Bronchial epithelial cell (primary cell): ENCODE measurements at regions not wholly inside any gene's neighbourhood (a gene's known extent, or its start where the extent isn't known, plus 50 kb on each side); places are given as distances from the start of the nearest gene placed in this dataset.

ENCODE experiments used
- DNase-seq: peaks from one replicate; pipeline ENCODE4 v3.0.0-alpha.2; 2010; ENCODE audit warnings: low read depth
- FAIRE-seq: peaks from 2 replicates; lab custom pipeline; 2011; peaks lifted over from hg19 to GRCh38; lab: Jason Lieb, UNC
- H3K27me3 ChIP-seq: 2 replicates; pipeline ENCODE4 v1.5.1; 2011; ENCODE audit warnings: low read length; ENCODE audit not compliant: control insufficient read depth, insufficient read depth
- H3K36me3 ChIP-seq: 2 replicates; pipeline ENCODE4 v1.5.1; 2011; ENCODE audit warnings: low read length; ENCODE audit not compliant: control insufficient read depth, insufficient read depth
- H3K4me3 ChIP-seq: 2 replicates; pipeline ENCODE4 v1.5.1; 2011; ENCODE audit warnings: mild to moderate bottlenecking, low read depth, low read length, control low read depth
- TF ChIP-seq, protein P1 (sequence below): IDR thresholded peaks from 2 replicates; pipeline ENCODE4 v1.5.1; 2011; ENCODE audit warnings: mild to moderate bottlenecking, moderate library complexity, low read length, control low read depth, inconsistent platforms; ENCODE audit not compliant: insufficient read depth, severe bottlenecking

DNA sequence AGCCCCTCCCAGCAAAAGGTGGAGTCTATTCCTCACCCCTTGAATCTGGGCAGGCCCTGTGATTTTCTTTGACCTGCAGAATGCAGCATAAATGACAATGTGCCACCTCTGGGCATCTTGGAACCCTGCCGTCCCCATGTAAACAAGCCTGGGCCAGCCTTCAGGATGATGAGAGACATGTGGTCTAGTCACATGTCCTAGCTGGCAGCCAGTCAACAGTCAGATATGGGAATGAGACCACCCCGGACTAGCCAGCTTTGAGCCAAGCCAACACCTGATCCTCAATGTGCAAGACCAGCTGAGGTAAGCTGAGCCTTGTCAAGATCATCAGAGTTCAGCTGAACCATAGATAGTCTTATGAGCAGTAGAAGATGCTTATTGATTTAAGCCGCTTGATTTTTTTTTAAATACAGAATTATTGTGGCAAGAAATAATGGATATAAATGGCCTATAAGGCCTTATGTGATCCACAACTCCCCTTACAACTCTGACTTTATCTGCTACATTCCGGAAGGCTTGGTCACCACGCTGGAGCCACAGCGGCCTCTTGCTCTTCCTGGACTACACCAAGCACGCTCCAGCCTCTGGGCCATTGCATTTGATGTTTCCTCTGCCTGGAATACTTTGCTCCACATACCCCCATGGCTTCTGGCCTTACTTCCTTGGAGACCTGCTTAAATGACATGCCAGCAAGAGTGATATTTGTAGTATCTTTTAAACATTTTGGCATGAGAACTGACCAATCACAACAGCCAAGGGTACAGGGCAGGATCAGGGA is 225.9 kb upstream of the SESN3 start:
- DNase-seq = peak; percentile 21
- TF ChIP-seq, protein P1, sequence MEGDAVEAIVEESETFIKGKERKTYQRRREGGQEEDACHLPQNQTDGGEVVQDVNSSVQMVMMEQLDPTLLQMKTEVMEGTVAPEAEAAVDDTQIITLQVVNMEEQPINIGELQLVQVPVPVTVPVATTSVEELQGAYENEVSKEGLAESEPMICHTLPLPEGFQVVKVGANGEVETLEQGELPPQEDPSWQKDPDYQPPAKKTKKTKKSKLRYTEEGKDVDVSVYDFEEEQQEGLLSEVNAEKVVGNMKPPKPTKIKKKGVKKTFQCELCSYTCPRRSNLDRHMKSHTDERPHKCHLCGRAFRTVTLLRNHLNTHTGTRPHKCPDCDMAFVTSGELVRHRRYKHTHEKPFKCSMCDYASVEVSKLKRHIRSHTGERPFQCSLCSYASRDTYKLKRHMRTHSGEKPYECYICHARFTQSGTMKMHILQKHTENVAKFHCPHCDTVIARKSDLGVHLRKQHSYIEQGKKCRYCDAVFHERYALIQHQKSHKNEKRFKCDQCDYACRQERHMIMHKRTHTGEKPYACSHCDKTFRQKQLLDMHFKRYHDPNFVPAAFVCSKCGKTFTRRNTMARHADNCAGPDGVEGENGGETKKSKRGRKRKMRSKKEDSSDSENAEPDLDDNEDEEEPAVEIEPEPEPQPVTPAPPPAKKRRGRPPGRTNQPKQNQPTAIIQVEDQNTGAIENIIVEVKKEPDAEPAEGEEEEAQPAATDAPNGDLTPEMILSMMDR = no peak
- no peaks in the 10 kb centered on the region for H3K27me3 ChIP-seq
- H3K4me3 ChIP-seq = no peak overlapping the region
- FAIRE-seq = peak; percentile 23
- no peaks in the 10 kb centered on the region for H3K36me3 ChIP-seq

DNA sequence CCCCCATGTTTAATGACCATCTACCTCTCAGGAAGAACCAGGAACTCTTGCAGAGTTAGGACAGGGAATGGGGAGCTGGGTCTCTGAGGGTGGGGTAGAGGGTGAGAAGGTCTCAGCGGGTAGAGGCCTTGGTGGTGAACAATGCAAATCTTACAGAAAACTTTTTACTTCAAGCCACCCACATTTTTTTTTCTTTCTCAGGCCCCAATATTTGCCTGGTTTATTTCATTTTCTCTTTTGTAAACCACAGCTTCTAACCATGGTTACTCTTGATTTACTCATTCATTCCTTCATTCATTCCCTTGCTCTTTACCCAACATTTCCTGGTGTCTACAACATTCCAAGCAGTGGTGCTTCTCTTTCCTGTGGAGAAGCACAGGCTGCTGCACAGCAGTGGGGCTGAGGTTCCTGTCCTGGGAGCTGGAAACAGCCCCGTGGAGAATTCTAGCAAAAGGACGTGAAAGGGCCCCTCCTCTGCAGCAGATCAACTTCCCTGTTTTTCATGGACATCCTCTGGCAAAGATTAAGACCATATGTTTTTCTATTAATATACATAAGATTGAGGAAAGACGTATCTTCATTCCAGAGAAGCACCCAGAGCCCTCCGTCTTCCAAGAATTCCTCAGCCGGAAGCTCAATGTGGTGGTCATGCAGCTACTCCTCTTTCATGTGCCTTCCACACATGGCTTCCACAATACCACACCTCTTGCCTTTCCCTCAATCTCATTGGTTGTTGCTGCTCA is 224.4 kb upstream of the SESN3 start:
- TF ChIP-seq, protein P1 = no peak
- DNase-seq = no peak
- Histone ChIP-seq H3K36me3 (no peaks in the 10 kb centered on the region), H3K27me3 (no peaks in the 10 kb centered on the region), H3K4me3 (no peak overlapping the region)
- FAIRE-seq = no peak

DNA sequence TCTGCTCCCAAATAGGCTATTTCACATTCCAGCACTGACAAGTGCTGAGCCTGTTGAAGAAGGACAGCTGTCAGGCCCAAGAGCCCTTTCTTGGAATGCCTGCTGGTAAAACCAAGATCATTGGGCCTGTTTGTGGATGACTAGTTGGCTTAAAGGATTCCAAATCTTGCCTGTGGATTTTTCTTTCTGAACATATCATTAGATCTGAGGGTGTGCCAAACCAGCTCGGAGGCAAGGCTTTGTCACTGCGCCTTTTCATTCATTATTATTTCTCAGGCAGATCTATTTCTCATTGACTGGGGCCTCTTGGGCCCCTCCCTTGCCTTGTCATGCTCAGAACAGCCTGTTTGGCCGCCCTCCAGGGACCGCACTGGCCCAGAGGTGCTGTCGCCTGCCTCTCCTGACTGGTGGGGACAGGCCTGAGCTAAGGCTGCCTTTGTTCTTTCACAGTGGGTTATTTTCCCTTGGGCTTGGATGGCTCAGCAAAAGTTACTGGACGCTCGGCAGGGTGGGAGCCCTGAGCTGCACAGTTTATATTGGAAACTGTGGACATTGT is 222.7 kb upstream of the SESN3 start:
- H3K36me3 ChIP-seq = no peaks in the 10 kb centered on the region
- DNase-seq (peak; percentile 84), FAIRE-seq (peak; percentile 32)
- no peak overlapping the region for H3K4me3 ChIP-seq
- TF ChIP-seq, protein P1 = no peak
- H3K27me3 ChIP-seq = no peaks in the 10 kb centered on the region

DNA sequence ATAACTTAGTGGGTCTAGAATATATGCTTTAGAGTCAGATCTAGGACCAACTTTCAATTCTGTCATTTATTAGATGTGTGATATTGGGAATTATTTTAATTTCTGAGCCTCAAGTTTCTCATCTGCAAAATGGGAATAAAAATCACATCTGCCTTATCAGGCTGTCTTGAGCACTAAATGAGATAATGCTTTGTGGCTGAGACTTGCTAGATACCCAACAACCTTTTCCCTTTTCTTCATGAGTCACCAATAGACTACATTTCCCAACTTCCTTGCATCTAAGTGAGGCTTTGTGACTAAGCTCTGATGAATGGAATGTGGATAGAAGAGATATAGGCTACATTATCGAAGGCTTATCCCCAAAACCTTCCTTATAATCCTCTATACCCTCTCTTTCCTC is 220.7 kb upstream of the SESN3 start:
- TF ChIP-seq, protein P1 = no peak
- no peaks in the 10 kb centered on the region for H3K36me3 ChIP-seq
- no peak overlapping the region for H3K4me3 ChIP-seq
- FAIRE-seq (peak; percentile 66), DNase-seq (peak; percentile 97)
- no peaks in the 10 kb centered on the region for H3K27me3 ChIP-seq

DNA sequence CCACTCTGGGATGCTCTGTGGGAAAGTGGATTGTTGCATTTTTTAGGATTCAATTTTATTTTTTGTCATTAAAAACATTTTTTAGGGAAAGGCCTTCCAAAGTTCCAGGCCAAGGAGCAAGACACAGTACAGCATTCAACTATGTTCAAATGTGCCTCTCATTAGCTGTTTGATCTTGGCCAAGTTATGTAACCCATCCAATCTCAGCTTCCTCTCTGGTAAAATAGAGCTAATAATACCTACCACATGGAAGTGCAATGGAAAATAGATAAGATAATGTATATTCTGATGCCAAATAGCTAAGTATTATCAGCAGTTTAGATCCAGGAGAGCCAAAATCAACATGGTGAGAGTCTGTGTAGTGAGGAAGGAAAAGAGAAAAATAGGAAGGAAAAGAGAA is 220.3 kb upstream of the SESN3 start:
- TF ChIP-seq, protein P1 = no peak
- Histone ChIP-seq H3K27me3 (no peaks in the 10 kb centered on the region), H3K4me3 (no peak overlapping the region), H3K36me3 (no peaks in the 10 kb centered on the region)
- DNase-seq = no peak
- FAIRE-seq = no peak
